ENCODE measurements at regions not wholly inside any gene's neighbourhood (a gene's known extent, or its start where the extent isn't known, plus 50 kb on each side); places are given as distances from the start of the nearest gene placed in this dataset.

DNA sequence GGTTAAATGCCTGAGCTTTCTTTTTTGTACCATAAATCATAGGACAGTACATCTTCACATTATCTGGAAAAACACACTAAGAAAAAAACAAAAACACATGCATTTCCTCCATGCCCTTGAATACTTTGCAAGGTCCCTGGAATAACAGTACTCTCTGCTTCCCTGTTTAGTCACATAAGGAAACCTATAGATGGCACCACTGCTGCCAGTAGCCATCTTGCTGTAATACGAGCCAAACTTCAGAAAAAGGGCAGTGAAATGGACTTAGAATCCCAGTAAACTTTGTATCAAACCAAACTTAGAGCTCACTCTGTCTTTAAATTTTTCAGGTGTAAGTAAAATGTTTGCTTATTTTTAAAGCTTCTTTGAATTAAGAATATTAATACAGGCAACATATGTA is 435.5 kb downstream of the KCNJ2 start:
- no peak for FAIRE-seq
- TF ChIP-seq TAF1 (IDR thresholded peaks at IDR 0.05; ENCODE audit: borderline replicate concordance, low read depth, low read length) (no peak), POLR2A (IDR thresholded peaks at IDR 0.05; ENCODE audit: low read depth, low read length) (no peak), POLR2AphosphoS5 (IDR thresholded peaks at IDR 0.05; ENCODE audit: low read depth, low read length) (no peak)

DNA sequence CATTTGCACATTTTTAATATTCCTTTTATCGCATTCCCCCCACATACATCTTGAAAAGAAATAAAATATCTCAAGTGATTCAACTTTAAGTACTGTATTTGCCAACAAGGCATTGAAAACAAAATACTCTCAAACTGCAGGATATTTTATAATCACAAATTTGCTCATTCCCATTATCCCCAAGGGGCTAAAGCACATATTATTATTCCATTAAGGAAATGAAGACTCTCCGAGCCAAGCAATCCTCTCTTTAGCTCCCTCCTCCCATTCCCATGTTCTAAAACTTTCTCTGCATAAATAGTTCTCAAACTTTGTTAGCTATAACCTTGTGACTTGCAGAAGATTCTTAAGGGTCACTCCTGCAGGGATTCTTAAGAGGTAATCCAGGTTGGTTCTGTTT is 436.8 kb downstream of the KCNJ2 start:
- no peak for FAIRE-seq
- no peak for TF ChIP-seq POLR2A (IDR thresholded peaks at IDR 0.05; ENCODE audit: low read depth, low read length)
- TF ChIP-seq TAF1 (IDR thresholded peaks at IDR 0.05; ENCODE audit: borderline replicate concordance, low read depth, low read length): no peak
- TF ChIP-seq POLR2AphosphoS5 (IDR thresholded peaks at IDR 0.05; ENCODE audit: low read depth, low read length): no peak
- no peak for DNase-seq (ENCODE audit: insufficient read length)

More for the DNA sequence above, 435.5 kb downstream of the KCNJ2 start:
- no peak for DNase-seq (ENCODE audit: insufficient read length)

DNA sequence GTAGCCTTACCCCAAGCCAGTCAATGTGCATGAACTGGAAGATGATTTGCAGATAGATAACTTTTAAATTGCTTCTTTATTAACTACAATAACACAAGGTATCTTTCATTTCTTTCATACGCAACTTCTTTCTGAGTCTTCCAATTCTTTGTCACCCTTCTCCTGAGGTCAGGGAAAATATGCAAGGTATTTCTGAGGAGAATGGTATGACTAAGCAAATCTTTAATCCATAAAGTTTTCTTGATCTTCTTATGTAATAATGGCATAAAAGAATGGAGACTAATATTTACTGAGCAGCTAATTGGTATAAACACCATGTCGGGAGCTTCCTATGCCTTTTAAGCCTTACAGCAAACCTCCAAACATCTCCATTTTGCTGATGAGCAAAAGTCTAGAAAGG is 438.9 kb downstream of the KCNJ2 start:
- DNase-seq (ENCODE audit: insufficient read length) (no peak), FAIRE-seq (no peak)
- TF ChIP-seq POLR2AphosphoS5 (IDR thresholded peaks at IDR 0.05; ENCODE audit: low read depth, low read length) (no peak), TAF1 (IDR thresholded peaks at IDR 0.05; ENCODE audit: borderline replicate concordance, low read depth, low read length) (no peak), POLR2A (IDR thresholded peaks at IDR 0.05; ENCODE audit: low read depth, low read length) (no peak)

GRCh38 chr17:70608957-70609356 is 439.6 kb downstream of the KCNJ2 start:
- DNase-seq (ENCODE audit: insufficient read length): no peak
- FAIRE-seq: no peak
- TF ChIP-seq POLR2AphosphoS5 (IDR thresholded peaks at IDR 0.05; ENCODE audit: low read depth, low read length) (no peak), POLR2A (IDR thresholded peaks at IDR 0.05; ENCODE audit: low read depth, low read length) (no peak), TAF1 (IDR thresholded peaks at IDR 0.05; ENCODE audit: borderline replicate concordance, low read depth, low read length) (no peak)

DNA sequence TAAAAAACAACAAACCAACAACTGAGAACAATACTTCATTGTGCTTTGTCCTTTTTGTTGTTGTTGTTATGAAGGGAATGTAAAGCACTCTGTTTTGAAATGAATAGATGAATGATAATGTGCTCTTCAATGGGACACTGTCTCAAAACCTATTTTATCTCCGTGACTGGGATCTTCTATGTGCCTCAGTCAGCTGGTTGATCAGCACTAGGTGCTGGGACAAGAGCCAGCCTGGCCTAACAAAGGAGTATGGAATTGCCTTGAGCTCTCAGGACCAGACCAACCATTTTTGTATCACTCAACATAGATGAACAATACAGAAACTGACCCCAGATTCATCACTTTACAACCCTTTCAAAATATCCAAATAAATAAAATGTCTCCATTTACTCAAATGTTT is 440.2 kb downstream of the KCNJ2 start:
- TF ChIP-seq POLR2AphosphoS5 (IDR thresholded peaks at IDR 0.05; ENCODE audit: low read depth, low read length) (no peak), POLR2A (IDR thresholded peaks at IDR 0.05; ENCODE audit: low read depth, low read length) (no peak), TAF1 (IDR thresholded peaks at IDR 0.05; ENCODE audit: borderline replicate concordance, low read depth, low read length) (no peak)
- DNase-seq (ENCODE audit: insufficient read length) (no peak), FAIRE-seq (no peak)

- DNase-seq (ENCODE audit: insufficient read length) (no peak), FAIRE-seq (no peak)
- TF ChIP-seq TAF1 (IDR thresholded peaks at IDR 0.05; ENCODE audit: borderline replicate concordance, low read depth, low read length) (no peak), POLR2A (IDR thresholded peaks at IDR 0.05; ENCODE audit: low read depth, low read length) (no peak)
Observed at GRCh38 chr17:70610161-70610560, 440.8 kb downstream of the KCNJ2 start.

DNA sequence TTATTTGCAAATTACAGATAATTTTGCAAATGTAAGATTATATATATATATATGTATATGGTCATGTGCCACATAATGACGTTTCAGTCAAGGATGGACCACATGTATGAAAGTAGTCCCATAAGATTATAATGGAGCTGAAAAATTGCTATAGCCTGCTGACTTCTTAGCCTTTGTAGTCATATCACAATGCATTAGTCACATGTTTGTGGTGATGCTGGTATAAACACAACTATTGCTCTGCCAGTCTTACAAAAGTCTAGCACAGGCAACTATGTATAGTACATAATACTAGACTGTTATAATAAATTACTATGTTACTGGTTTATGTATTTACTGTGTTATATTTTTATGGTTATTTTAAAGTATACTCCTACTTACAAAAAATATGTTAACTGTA is 444.3 kb downstream of the KCNJ2 start:
- DNase-seq (ENCODE audit: insufficient read length): no peak
- FAIRE-seq: no peak
- TF ChIP-seq POLR2AphosphoS5 (IDR thresholded peaks at IDR 0.05; ENCODE audit: low read depth, low read length): no peak
- no peak for TF ChIP-seq TAF1 (IDR thresholded peaks at IDR 0.05; ENCODE audit: borderline replicate concordance, low read depth, low read length)
- TF ChIP-seq POLR2A (IDR thresholded peaks at IDR 0.05; ENCODE audit: low read depth, low read length): no peak

DNA sequence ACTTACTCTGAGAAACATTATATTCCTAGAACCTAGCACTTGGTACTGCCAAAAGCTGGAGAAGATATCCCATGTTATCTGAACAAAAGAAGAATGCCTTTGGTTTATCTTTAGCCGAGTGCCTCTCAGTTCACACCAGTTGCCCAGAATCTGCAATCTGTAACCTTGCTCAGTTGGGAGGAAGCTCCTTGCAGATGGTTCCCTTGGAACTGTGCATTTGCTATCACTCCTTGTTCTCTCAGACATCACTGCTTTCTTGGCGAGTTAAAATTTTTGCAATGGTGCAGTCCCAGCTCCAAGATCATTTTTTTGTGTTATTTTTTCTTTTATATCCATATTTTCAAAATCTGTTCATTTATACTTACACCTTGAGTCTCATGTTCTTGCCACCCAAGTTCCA is 446.5 kb downstream of the KCNJ2 start:
- no peak for FAIRE-seq
- no peak for TF ChIP-seq POLR2A (IDR thresholded peaks at IDR 0.05; ENCODE audit: low read depth, low read length)
- TF ChIP-seq TAF1 (IDR thresholded peaks at IDR 0.05; ENCODE audit: borderline replicate concordance, low read depth, low read length): no peak
- no peak for TF ChIP-seq POLR2AphosphoS5 (IDR thresholded peaks at IDR 0.05; ENCODE audit: low read depth, low read length)
- no peak for DNase-seq (ENCODE audit: insufficient read length)

DNA sequence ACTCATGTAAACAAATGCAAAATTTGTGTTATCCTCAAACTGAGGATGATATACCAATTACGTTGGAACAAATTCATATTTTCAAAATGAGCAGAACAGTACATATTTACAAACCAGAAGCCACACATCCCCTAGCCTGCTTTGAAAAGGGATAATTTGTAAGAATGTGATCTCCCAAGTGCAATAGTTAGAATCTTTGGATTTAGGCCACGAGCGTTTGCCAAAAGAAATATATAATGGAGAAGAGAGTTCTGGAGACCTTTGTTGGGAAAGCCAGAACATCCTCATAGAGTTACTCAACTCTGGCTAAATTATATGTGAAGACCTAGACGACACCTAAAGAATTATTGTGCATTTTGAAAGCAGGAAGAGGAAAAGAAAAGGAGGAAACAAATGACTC is 449.3 kb downstream of the KCNJ2 start:
- FAIRE-seq: no peak
- TF ChIP-seq POLR2AphosphoS5 (IDR thresholded peaks at IDR 0.05; ENCODE audit: low read depth, low read length): no peak
- no peak for TF ChIP-seq TAF1 (IDR thresholded peaks at IDR 0.05; ENCODE audit: borderline replicate concordance, low read depth, low read length)
- TF ChIP-seq POLR2A (IDR thresholded peaks at IDR 0.05; ENCODE audit: low read depth, low read length): no peak
- DNase-seq (ENCODE audit: insufficient read length): no peak

- FAIRE-seq (no peak), DNase-seq (ENCODE audit: insufficient read length) (no peak)
- TF ChIP-seq POLR2A (IDR thresholded peaks at IDR 0.05; ENCODE audit: low read depth, low read length) (no peak), POLR2AphosphoS5 (IDR thresholded peaks at IDR 0.05; ENCODE audit: low read depth, low read length) (no peak), TAF1 (IDR thresholded peaks at IDR 0.05; ENCODE audit: borderline replicate concordance, low read depth, low read length) (no peak)
Observed at GRCh38 chr17:70621566-70621965, 452.2 kb downstream of the KCNJ2 start.

GRCh38 chr17:70622368-70623260 is 453.3 kb downstream of the KCNJ2 start:
- FAIRE-seq (no peak), DNase-seq (ENCODE audit: insufficient read length) (no peak)
- TF ChIP-seq POLR2A (IDR thresholded peaks at IDR 0.05; ENCODE audit: low read depth, low read length) (no peak), POLR2AphosphoS5 (IDR thresholded peaks at IDR 0.05; ENCODE audit: low read depth, low read length) (no peak), TAF1 (IDR thresholded peaks at IDR 0.05; ENCODE audit: borderline replicate concordance, low read depth, low read length) (no peak)

- TF ChIP-seq POLR2AphosphoS5 (IDR thresholded peaks at IDR 0.05; ENCODE audit: low read depth, low read length): no peak
- TF ChIP-seq TAF1 (IDR thresholded peaks at IDR 0.05; ENCODE audit: borderline replicate concordance, low read depth, low read length): no peak
- TF ChIP-seq POLR2A (IDR thresholded peaks at IDR 0.05; ENCODE audit: low read depth, low read length): no peak
- FAIRE-seq: no peak
- no peak for DNase-seq (ENCODE audit: insufficient read length)
Observed at GRCh38 chr17:70624211-70624610, 454.9 kb downstream of the KCNJ2 start.
